Spinal cord (tissue), 9 donors: ENCODE measurements at regions not wholly inside any gene's neighbourhood (a gene's known extent, or its start where the extent isn't known, plus 50 kb on each side); places are given as distances from the start of the nearest gene placed in this dataset.
"Not testable (repeated sequence)": the region's sequence is repeated elsewhere in the genome, so short reads cannot be mapped to it uniquely, and the experiment has no call there.

Experiments used
- DNase-seq, 6 donors: peaks; one replicate each; pipeline versions ENCODE4 v3.0.0 to v3.0.0-alpha.2; 2013 to 2015; ENCODE audit warnings: low spot score in 6 of 6, low read depth in 4 of 6
- H3K27ac ChIP-seq: one replicate; pipeline ENCODE4 v1.5.1; 2013; ENCODE audit warnings: low read depth, low read length, control low read depth
- H3K27me3 ChIP-seq: one replicate; pipeline ENCODE4 v1.6.1; 2013; ENCODE audit warnings: low read length; ENCODE audit not compliant: control insufficient read depth, insufficient read depth
- H3K36me3 ChIP-seq: one replicate; pipeline ENCODE4 v1.6.1; 2013; ENCODE audit warnings: low read length; ENCODE audit not compliant: control insufficient read depth, insufficient read depth
- H3K4me1 ChIP-seq: one replicate; pipeline ENCODE4 v1.6.1; 2013; ENCODE audit warnings: low read length; ENCODE audit not compliant: control insufficient read depth, insufficient read depth
- H3K4me3 ChIP-seq: one replicate; pipeline ENCODE4 v1.5.1; 2013; ENCODE audit warnings: low read depth, low read length, control low read depth
- H3K9me3 ChIP-seq: one replicate; pipeline ENCODE4 v1.6.1; 2013; ENCODE audit warnings: low read length; ENCODE audit not compliant: control insufficient read depth, insufficient read depth
- WGBS: methylation state at CpG from one replicate; pipeline ENCODE4 v1.1.5; 2013; ENCODE audit warnings: missing lambda C conversion rate; ENCODE audit not compliant: insufficient coverage; 5-methylcytosine and 5-hydroxymethylcytosine counted together
- donor health status: healthy.

GRCh38 chr12:72189266-72189665 lies 82.9 kb upstream of the TRHDE start:
- no peaks in the 10 kb centered on the region for H3K27me3 ChIP-seq
- 100% methylated on average over 1 of the region's 1 CpG for WGBS

DNA sequence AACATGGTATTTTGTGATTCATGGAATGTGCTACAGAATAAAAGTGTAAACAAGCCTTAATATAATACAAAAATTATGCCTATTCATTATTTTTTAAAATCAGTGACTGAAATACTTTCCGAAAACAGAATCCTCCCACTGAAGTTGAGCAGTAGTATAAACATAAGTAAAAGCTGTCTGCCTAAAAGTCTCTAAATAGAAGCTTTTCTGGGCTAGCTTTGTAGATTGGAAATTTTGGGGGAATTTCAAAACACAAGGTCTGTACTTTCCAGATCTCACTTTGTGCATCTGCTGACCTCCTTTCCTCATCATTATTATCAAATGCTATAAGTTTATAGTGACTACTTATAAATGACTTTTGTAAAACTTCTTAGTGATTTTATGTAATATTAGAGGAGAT lies 80.4 kb upstream of the TRHDE start:
- no peak overlapping the region for H3K27ac ChIP-seq
- no peaks in the 10 kb centered on the region for H3K9me3 ChIP-seq
- H3K36me3 ChIP-seq, result no peaks in the 10 kb centered on the region
- no peak for DNase-seq
- WGBS, result no CpG with 5 or more reads among the region's 1 CpG
- H3K27me3 ChIP-seq, result no peaks in the 10 kb centered on the region
- no peaks in the 10 kb centered on the region for H3K4me1 ChIP-seq
- H3K4me3 ChIP-seq, result no peak overlapping the region

More at GRCh38 chr12:72189266-72189665, 82.9 kb upstream of the TRHDE start:
- DNase-seq, result no peak
- Histone ChIP-seq H3K27ac (no peak overlapping the region), H3K4me1 (no peaks in the 10 kb centered on the region), H3K4me3 (no peak overlapping the region), H3K9me3 (no peaks in the 10 kb centered on the region), H3K36me3 (no peaks in the 10 kb centered on the region)

DNA sequence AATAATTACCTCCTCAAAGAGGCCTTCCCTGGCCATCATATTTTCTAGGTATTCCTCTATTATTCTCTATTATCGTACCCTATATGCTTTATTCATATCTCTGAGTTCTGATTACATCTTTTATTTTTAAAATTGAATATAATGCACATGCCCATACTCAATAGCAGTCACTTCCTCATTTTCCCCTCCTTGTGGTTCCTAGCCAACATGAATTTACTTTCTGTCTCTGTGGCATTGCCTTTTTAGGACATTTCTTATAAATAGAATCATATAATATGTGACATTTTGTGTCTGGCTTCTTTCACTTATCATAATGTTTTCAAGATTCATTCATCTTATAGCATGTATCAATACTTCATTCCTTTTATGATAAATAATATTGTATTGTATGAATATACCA lies 74.4 kb upstream of the TRHDE start:
- H3K4me3 ChIP-seq, result no peak overlapping the region
- WGBS, result no CpG with 5 or more reads among the region's 1 CpG

DNA sequence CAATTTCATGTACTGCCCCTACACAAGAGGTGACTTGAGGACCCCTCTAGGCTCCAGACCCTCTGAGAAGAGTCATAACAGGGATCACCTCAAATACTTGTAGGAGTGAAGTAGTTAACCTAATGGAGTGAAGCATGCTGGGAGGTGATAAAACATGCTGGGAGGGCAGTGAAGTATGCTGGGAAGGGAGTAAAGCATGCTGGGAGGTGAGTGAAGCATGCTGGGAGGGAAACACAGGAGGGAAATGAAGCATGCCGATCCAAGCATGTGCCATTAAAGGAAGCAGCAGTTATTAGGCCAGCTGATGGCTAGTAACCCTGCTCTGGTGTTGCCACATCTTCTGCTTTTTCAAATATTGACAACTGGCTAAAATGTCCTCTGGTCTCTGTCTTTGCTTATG lies 70.7 kb upstream of the TRHDE start:
- H3K4me1 ChIP-seq, result no peaks in the 10 kb centered on the region
- H3K9me3 ChIP-seq, result no peaks in the 10 kb centered on the region
- 88% methylated on average over 1 of the region's 1 CpG for WGBS
- no peaks in the 10 kb centered on the region for H3K27me3 ChIP-seq
- no peak overlapping the region for H3K27ac ChIP-seq
- no peak overlapping the region for H3K4me3 ChIP-seq
- no peak for DNase-seq
- no peaks in the 10 kb centered on the region for H3K36me3 ChIP-seq

More for the DNA sequence above, 74.4 kb upstream of the TRHDE start:
- DNase-seq, result no peak
- Histone ChIP-seq H3K36me3 (no peaks in the 10 kb centered on the region), H3K27ac (no peak overlapping the region), H3K9me3 (no peaks in the 10 kb centered on the region), H3K27me3 (no peaks in the 10 kb centered on the region), H3K4me1 (no peaks in the 10 kb centered on the region)

- no peak overlapping the region for H3K27ac ChIP-seq
- H3K4me1 ChIP-seq, result no peaks in the 10 kb centered on the region
- 90% methylated on average over 2 of the region's 5 CpGs for WGBS
- H3K36me3 ChIP-seq, result no peaks in the 10 kb centered on the region
- H3K4me3 ChIP-seq, result no peak overlapping the region
- DNase-seq, result no peak
- H3K27me3 ChIP-seq, result no peaks in the 10 kb centered on the region
- H3K9me3 ChIP-seq, result no peaks in the 10 kb centered on the region
Observed at GRCh38 chr12:72203764-72204335, 68.3 kb upstream of the TRHDE start.

DNA sequence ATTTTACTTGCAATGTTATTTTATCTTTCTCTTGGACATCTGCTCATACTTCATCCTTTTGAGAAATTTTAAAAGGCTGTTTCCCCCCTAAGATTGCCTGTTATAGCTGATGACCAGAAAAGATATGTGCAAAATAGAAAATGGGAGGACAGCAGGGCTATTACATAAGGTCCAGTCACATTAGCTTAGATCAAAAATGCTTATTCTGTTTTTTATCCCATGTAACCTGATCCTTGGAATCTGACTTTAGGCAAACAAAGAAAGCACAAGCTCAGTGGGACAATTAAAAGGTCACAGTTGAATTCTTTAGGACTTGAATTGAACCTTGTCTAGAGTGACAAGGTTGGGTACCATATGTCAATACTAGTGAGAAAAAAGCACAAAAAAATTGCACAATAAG lies 65.1 kb upstream of the TRHDE start:
- no peaks in the 10 kb centered on the region for H3K9me3 ChIP-seq
- no peak for DNase-seq
- no peaks in the 10 kb centered on the region for H3K4me1 ChIP-seq
- no peak overlapping the region for H3K4me3 ChIP-seq
- H3K27me3 ChIP-seq, result no peaks in the 10 kb centered on the region
- no peak overlapping the region for H3K27ac ChIP-seq
- H3K36me3 ChIP-seq, result no peaks in the 10 kb centered on the region

DNA sequence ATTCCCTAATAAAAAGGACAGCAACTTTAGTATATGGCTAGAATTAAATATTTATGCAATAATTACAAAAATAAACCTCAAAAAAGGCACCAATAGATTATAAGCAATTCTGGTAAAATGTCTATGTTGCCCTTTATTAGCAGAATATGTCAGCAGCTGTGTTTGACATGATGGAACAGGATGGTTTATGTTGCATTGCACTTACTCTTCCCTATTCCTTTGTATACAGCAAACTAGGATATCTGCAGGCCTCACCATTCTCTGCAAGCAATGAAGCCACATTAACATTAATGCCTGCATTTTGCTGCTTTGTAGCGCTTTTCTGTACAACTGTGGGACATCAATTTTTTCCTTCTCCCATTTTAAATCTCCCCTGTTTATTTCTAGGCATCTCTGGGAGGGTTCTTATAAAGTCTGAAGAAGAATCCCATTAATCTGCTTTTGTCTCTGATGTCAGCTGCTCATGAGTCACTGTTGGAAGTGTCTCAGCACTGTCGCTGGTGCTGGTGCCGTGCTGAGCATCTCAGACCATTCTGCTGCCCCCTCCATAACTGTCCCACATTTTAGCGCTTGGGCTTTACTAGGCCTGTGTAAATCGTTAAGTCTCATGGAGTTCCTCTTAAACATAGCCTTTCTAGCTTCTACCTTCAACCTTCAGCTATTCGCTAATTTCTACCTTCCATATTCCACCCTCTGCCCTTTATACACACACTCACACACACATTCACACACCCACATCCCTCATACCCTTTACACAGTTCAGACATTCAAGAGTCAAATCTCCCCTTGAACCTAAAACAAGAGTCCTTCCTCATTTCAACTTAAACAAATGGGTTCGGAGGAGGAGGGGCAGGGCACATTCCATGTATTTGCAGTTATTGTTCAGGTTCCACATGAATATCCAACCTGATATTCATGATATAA lies 64.4 kb upstream of the TRHDE start:
- Histone ChIP-seq H3K4me1 (no peaks in the 10 kb centered on the region), H3K27me3 (no peaks in the 10 kb centered on the region), H3K9me3 (no peaks in the 10 kb centered on the region), H3K36me3 (no peaks in the 10 kb centered on the region), H3K4me3 (no peak overlapping the region), H3K27ac (no peak overlapping the region)
- DNase-seq, result peak in 2 of 6 donors; percentile 1 to 24
- WGBS, result 57% methylated on average over 5 of the region's 7 CpGs

- no peak for DNase-seq
- H3K4me3 ChIP-seq, result no peak overlapping the region
Observed at GRCh38 chr12:72209086-72209485, 63.1 kb upstream of the TRHDE start.

DNA sequence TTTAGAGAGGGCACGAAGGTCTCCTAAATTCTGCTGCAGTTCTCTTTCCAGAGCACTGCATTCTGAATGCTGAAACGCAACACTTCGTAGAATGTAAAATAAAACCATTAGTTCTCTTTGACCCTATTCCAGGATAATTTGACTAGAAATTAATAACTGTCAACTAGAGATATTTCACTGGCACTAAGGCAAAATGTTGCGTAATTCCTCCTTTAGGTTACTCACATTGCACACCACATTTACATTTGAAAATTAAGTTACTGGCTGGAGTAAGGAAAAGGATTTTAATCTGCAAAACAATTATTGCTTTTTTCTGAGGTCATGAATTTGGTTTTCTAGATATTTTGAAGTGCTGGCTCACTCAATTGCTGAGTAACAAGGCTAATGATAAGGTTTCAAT lies 58.0 kb upstream of the TRHDE start:
- Histone ChIP-seq H3K27me3 (no peaks in the 10 kb centered on the region), H3K36me3 (no peaks in the 10 kb centered on the region), H3K4me1 (no peaks in the 10 kb centered on the region), H3K27ac (no peak overlapping the region), H3K9me3 (no peaks in the 10 kb centered on the region), H3K4me3 (no peak overlapping the region)
- WGBS, result no CpG with 5 or more reads among the region's 4 CpGs
- no peak for DNase-seq

More at GRCh38 chr12:72209086-72209485, 63.1 kb upstream of the TRHDE start:
- H3K9me3 ChIP-seq, result no peaks in the 10 kb centered on the region
- H3K27me3 ChIP-seq, result no peaks in the 10 kb centered on the region
- no peaks in the 10 kb centered on the region for H3K4me1 ChIP-seq
- no peaks in the 10 kb centered on the region for H3K36me3 ChIP-seq
- H3K27ac ChIP-seq, result no peak overlapping the region
- WGBS, result 80% methylated on average over 1 of the region's 2 CpGs

GRCh38 chr12:72215287-72215686 lies 56.9 kb upstream of the TRHDE start:
- not testable (repeated sequence) for H3K4me1 ChIP-seq, DNase-seq, H3K27ac ChIP-seq, H3K4me3 ChIP-seq, H3K27me3 ChIP-seq, H3K9me3 ChIP-seq, H3K36me3 ChIP-seq
- no CpG with 5 or more reads among the region's 3 CpGs for WGBS
